ENCODE measurements at regions not wholly inside any gene's neighbourhood (a gene's known extent, or its start where the extent isn't known, plus 50 kb on each side); places are given as distances from the start of the nearest gene placed in this dataset.

DNA sequence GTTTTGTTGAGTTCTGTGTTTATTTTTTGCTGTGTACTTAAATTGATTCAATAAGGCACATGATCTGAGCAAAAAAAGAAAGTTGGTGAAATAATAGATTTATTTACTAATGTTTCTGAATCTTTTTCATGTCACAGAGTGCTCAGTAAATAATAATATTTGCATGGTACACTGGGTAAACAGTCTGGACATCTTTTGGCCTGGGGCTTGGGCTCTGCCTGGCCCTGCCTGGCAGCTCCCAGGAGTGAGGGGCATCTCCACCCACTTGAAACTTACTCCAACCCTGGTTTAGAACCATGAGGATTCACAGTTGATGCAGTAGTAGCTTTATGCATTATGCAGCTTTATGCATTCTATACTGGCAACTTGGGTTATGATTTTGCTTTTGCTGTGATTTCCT lies 124.2 kb upstream of the SLC4A4 start:
- no peak for TF ChIP-seq JUN (IDR thresholded peaks at IDR 0.05; ENCODE audit: borderline replicate concordance, insufficient read depth, insufficient read length, low read depth)
- no peak for TF ChIP-seq EZH2 (IDR thresholded peaks at IDR 0.05; ENCODE audit: borderline replicate concordance, low read depth, low read length, severe bottlenecking)
- TF ChIP-seq GATA2 (IDR thresholded peaks at IDR 0.05; ENCODE audit: insufficient read depth, insufficient read length, low read depth, low read length), result no peak
- TF ChIP-seq POLR2A (IDR thresholded peaks at IDR 0.05; ENCODE audit: low read depth, low read length), result no peak
- TF ChIP-seq, protein P1, sequence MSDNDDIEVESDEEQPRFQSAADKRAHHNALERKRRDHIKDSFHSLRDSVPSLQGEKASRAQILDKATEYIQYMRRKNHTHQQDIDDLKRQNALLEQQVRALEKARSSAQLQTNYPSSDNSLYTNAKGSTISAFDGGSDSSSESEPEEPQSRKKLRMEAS (IDR thresholded peaks at IDR 0.05; ENCODE audit: insufficient read depth, insufficient read length), result no peak
- dilution Hi-C loops (cut with MboI; ENCODE audit: extremely low pct_ligation_motif_present, low sequenced_read_pairs), result no loop called here

DNA sequence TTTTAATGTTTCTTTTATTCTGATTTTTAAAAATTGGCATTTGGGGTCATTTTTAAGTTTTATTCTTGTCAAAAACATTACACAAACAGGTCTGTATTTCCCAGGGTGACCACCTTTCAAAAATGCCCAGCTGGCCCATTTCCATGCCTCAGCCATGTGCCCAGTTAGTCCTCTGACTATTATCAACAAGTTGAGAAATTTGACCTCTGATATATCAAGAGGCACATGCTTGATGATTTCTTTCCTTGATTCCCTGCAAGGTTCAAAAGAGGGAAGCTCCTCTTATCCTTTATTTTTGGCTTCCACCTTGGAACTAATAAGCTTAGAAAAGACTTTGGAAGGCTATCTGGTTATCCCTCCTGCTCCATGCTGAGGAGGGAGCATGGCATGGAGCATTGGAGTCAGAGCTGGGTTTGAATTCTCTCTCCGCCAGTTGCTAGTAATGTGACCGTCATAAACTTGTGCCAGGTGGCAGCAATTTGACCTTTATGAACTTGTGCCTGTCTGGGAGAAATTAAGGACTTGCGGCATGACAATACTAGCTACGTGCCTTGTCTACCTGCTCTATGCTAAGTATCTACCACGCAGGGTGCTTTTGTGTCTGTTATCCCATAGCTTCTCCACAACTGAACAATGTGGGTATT lies 122.4 kb upstream of the SLC4A4 start:
- CTCF ChIA-PET, result no interaction called here
- Histone ChIP-seq H3K27me3 (ENCODE audit: control insufficient read depth in 2 of 2, insufficient read depth in 2 of 2, low read length in 2 of 2) (no peaks in the 10 kb centered on the region), H3K9me3 (replicated peaks; ENCODE audit: control insufficient read depth, insufficient read depth, low read length) (no peaks in the 10 kb centered on the region), H3K36me3 (ENCODE audit: control insufficient read depth in 2 of 2, extremely low read depth in 1 of 2, insufficient read depth in 2 of 2, low read length in 2 of 2) (no peaks in the 10 kb centered on the region), H3K4me1 (ENCODE audit: control insufficient read depth, extremely low read depth, insufficient read depth, low read length) (no peaks in the 10 kb centered on the region), H3K4me2 (ENCODE audit: insufficient read depth, low read length) (no peak overlapping the region), H3K9me1 (replicated peaks; ENCODE audit: control insufficient read depth, extremely low read depth, insufficient read depth, low read length) (no peaks in the 10 kb centered on the region), H3K9ac (replicated peaks; ENCODE audit: extremely low read depth, insufficient read depth, low read length) (no peak overlapping the region), H4K20me1 (replicated peaks; ENCODE audit: control insufficient read depth, extremely low read depth, insufficient read depth, low read length) (no peaks in the 10 kb centered on the region), H2AFZ (ENCODE audit: low read depth, low read length) (no peak overlapping the region), H3K4me3 (replicated peaks in 1 of 3; ENCODE audit: insufficient read depth in 1 of 3, low read depth in 1 of 3, low read length in 3 of 3) (no peak overlapping the region), H3K79me2 (ENCODE audit: control insufficient read depth, insufficient read depth, low read length) (no peaks in the 10 kb centered on the region), H3K27ac (ENCODE audit: insufficient read depth, low read depth, low read length) (no peak overlapping the region)
- dilution Hi-C loops (cut with MboI; ENCODE audit: extremely low pct_ligation_motif_present, low sequenced_read_pairs), result no loop called here
- POLR2A ChIA-PET, result no interaction called here
- DNase-seq (ENCODE audit: low read depth, low spot score), result no peak
- no TSS peak for BruUV-seq (replicated peaks)
- TF ChIP-seq JUN (IDR thresholded peaks at IDR 0.05; ENCODE audit: borderline replicate concordance, insufficient read depth, insufficient read length, low read depth) (no peak), POLR2A (IDR thresholded peaks at IDR 0.05; ENCODE audit: low read depth, low read length) (no peak), POLR2AphosphoS5 (IDR thresholded peaks at IDR 0.05; ENCODE audit: insufficient read depth, low read depth, low read length) (no peak), FOS (IDR thresholded peaks at IDR 0.05; ENCODE audit: borderline replicate concordance, insufficient read depth, low read length) (no peak), GATA2 (IDR thresholded peaks at IDR 0.05; ENCODE audit: insufficient read depth, insufficient read length, low read depth, low read length) (no peak)
- TF ChIP-seq, protein P2, sequence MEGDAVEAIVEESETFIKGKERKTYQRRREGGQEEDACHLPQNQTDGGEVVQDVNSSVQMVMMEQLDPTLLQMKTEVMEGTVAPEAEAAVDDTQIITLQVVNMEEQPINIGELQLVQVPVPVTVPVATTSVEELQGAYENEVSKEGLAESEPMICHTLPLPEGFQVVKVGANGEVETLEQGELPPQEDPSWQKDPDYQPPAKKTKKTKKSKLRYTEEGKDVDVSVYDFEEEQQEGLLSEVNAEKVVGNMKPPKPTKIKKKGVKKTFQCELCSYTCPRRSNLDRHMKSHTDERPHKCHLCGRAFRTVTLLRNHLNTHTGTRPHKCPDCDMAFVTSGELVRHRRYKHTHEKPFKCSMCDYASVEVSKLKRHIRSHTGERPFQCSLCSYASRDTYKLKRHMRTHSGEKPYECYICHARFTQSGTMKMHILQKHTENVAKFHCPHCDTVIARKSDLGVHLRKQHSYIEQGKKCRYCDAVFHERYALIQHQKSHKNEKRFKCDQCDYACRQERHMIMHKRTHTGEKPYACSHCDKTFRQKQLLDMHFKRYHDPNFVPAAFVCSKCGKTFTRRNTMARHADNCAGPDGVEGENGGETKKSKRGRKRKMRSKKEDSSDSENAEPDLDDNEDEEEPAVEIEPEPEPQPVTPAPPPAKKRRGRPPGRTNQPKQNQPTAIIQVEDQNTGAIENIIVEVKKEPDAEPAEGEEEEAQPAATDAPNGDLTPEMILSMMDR (IDR thresholded peaks at IDR 0.05; ENCODE audit: extremely low read depth in 1 of 2, insufficient read depth in 1 of 2, low read depth in 1 of 2, low read length in 2 of 2), result no peak
- TF ChIP-seq, protein P1 (IDR thresholded peaks at IDR 0.05; ENCODE audit: insufficient read depth, insufficient read length), result no peak
- FAIRE-seq, result no peak
- intact Hi-C loops (cut with micrococcal nuclease), result no loop called here

More for the DNA sequence above, 124.2 kb upstream of the SLC4A4 start:
- H3K9me3 ChIP-seq (replicated peaks; ENCODE audit: control insufficient read depth, insufficient read depth, low read length), result no peaks in the 10 kb centered on the region
- no peaks in the 10 kb centered on the region for H3K36me3 ChIP-seq (ENCODE audit: control insufficient read depth in 2 of 2, extremely low read depth in 1 of 2, insufficient read depth in 2 of 2, low read length in 2 of 2)
- H2AFZ ChIP-seq (ENCODE audit: low read depth, low read length), result no peak overlapping the region
- POLR2A ChIA-PET, result no interaction called here
- no peaks in the 10 kb centered on the region for H3K79me2 ChIP-seq (ENCODE audit: control insufficient read depth, insufficient read depth, low read length)
- no peaks in the 10 kb centered on the region for H3K9me1 ChIP-seq (replicated peaks; ENCODE audit: control insufficient read depth, extremely low read depth, insufficient read depth, low read length)
- H3K4me3 ChIP-seq (replicated peaks in 1 of 3; ENCODE audit: insufficient read depth in 1 of 3, low read depth in 1 of 3, low read length in 3 of 3), result no peak overlapping the region
- H4K20me1 ChIP-seq (replicated peaks; ENCODE audit: control insufficient read depth, extremely low read depth, insufficient read depth, low read length), result no peaks in the 10 kb centered on the region
- H3K27me3 ChIP-seq (ENCODE audit: control insufficient read depth in 2 of 2, insufficient read depth in 2 of 2, low read length in 2 of 2), result no peaks in the 10 kb centered on the region
- H3K4me2 ChIP-seq (ENCODE audit: insufficient read depth, low read length), result no peak overlapping the region
- DNase-seq (ENCODE audit: low read depth, low spot score) (no peak), FAIRE-seq (no peak)
- no peaks in the 10 kb centered on the region for H3K4me1 ChIP-seq (ENCODE audit: control insufficient read depth, extremely low read depth, insufficient read depth, low read length)
- H3K27ac ChIP-seq (ENCODE audit: insufficient read depth, low read depth, low read length), result no peak overlapping the region
- CTCF ChIA-PET, result no interaction called here
- no peak overlapping the region for H3K9ac ChIP-seq (replicated peaks; ENCODE audit: extremely low read depth, insufficient read depth, low read length)
- intact Hi-C loops (cut with micrococcal nuclease), result no loop called here
- no TSS peak for BruUV-seq (replicated peaks)

Data from endothelial cell of umbilical vein (primary cell).